Skin of body (tissue), 1 donor: ENCODE measurements at regions not wholly inside any gene's neighbourhood (a gene's known extent, or its start where the extent isn't known, plus 50 kb on each side); places are given as distances from the start of the nearest gene placed in this dataset.
A peak's percentile ranks its signal among the peaks of the same experiment; 100 is the strongest.

ENCODE experiments used
- DNase-seq: peaks from one replicate; lab custom pipeline; 2025; lab: John Stamatoyannopoulos, UW

DNA sequence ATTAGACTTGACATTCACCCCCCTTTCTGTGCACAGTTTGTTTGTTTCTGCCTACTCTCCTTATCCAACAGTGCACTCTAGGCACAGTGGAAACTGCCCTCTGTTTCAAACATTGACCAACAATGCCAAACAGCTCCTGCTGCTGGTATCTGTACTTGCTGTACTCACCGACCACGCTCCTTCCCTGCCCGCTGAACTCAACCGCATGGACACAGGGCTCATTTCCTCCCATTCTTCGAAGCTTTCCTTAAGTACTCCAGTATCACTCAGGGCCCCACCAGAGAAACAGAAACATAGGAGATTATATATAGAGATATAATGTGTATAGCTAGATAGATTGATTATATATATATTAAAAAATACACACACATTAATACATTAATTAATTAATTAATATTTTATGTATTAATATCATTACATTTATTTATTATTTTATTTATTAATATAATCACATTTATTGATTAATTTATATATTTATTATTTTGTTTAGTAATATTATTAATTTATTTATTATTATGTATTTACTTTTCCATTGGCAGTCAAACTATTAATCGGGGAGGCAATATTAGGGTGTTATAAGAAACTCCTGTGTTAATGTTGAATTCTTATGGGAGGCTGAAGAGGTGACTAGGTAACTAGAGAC, 1528.2 kb downstream of the EFNB2 start:
- no peak for DNase-seq

DNA sequence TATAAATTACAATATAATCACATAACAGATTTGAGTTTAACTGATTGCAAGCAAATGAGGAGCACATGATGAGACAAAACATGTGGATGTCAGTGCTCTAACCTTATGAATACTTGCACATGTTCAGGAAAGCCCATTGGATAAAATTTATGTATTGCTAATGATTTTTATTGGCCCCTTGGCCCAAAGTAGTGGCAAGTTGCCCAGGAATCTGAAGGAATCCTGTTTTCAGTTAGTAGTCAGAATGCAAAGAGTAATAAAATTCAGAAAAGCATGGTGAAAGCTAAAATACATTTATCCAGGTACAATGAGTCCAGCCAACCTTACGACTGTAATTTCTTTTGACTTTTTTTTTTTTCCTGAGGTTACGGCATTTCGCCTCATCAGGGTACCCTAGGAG, 1539.4 kb downstream of the EFNB2 start:
- peak; percentile 41 for DNase-seq

DNA sequence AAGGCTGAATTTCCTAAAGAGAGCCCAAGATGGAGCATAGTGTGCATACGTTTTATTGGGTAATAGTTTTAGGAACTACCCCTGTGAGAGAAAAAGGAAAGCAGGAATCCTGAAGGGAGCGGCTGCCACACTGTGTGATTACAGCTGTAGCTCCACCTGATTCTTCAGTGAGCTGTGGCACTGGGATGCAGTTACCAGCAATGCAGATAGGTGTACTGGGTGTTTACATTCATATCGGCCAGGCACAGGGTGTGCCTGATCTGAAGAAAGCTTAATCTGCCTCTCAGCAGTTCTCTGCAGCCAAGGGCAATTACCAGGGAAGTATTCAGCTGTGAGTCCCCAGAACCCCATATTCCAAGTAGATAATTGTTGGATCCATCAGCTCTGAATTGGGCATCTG, 1541.8 kb downstream of the EFNB2 start:
- DNase-seq = no peak

DNA sequence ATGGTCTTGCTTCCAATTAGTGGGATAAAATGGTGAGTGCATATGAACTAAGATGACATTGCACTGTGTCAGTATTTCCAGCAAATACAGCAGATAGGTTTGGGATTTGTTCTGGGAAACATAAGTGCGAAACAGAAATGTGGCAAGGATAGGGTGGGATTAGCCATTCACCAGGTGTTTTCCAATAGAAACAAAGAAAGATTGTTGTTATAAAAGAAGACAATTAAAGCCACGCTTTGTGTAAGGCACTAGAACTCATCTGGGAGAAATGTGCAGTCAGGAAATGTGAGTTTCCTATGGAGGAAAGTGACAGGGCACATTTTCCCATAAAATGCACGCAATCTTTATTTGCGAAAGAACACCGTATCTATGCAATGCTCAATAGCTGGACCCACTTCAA, 1547.8 kb downstream of the EFNB2 start:
- peak; percentile 4 for DNase-seq

DNA sequence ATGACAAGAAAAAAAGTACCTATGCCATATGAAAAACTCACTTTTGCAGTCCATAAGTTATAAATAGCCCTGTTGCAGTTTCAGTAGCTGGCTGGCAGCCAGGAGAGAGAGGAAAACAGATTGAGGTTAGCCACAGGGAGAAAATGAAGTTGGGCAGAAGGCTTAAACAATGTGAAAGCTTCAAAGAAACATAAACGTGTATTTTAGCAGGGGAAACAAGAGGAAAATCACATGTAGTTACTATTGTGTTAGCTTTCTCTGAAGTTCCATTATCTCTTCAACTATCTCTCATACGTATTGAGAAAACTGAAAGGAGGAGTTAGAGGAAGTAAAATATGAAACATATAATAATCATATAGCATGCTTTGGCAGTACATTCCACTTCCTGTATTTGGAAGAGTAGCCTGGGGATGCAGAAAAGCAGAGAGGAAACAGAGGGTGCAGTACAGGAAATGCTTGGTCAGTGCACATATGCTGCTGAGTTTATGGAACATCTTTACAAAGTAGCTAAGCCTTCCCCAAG, 1551.1 kb downstream of the EFNB2 start:
- DNase-seq = peak; percentile 64

DNA sequence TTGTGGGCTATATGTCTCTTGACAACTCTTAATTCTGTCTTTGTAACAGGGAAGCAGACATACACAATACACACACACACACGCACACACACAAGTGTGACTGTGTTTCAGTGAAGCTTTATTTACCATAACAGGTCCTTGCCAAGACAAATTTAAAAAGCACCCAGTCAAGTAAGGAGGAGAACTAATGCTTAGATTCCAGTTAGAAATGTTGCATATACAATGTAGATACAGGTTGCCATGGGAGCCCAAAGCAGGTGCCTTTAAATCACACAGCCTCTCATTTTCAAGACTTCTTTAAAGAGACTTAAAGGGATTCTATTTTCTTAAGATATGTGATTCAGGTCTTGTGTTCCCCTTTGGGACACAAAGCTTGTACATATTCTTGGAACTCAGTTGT, 1551.9 kb downstream of the EFNB2 start:
- DNase-seq = no peak

DNA sequence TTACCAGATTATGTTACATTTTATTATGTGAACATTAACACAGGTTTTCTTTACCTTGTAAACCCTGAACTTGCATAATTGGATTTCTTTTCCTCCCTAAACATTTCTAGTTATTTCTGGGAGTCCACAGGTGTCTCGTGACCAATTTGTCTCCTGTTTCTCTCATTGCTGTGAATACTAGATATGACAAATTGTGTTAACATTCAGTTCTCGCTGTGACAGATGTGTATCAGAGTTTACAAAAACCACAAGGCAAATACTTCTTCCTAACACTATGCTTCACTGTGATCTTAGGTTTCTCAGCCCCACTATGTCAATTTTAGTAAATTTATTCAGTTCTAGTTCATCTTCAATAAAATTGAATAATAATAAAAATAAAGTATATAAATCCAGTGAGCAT, 1554.9 kb downstream of the EFNB2 start:
- no peak for DNase-seq

DNA sequence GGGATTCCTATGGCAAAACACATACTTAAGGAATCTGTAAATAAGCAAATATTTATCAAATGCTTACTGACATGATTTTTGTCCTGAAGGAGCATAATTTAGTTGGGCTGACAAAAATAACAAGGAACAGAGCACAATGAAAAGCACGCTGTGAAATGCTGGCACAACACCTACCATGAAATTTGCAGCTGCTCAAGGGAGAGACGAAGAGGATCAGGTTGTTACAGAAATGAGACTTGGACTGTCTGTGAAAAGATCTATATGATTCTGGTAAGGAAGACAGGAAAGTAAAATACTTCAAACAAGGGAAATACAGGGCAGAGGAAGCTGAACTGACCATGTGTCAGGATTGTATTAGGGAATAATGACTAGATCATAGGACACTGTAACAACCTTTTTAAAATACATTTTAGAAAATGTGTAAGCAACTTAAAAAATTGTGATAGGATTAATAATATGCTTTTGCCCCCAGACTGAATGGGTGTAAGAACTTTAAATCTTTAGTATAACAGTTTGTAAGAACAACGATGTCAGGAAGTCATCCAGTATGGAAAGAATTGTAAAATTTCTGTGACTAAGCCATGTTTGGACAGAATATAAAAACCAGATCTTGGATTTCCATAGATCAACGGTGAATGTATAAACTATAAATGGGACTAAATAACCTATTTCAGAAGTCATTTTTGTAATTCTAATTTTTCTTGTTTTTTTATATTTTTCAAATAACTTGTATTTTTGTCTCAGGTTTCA, 1556.0 kb downstream of the EFNB2 start:
- no peak for DNase-seq

DNA sequence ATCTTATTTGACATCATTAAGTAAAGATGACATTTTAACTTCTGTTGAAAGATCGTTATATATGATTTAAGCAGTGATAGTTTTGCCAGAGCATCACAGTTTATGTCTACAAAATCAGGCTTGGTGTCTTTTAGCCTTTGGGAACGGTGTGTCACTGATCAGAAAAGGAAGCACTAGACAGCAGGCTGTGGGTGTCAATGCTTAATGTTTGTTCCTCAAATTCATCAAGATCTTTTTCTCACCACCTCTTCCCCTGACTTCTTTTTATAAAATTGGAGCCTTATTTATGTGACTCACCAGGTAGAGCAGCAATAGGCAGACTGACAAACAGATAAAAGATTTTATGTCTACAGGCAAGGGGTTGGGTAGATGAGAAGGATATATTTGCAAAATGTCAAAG, 1558.5 kb downstream of the EFNB2 start:
- peak; percentile 33 for DNase-seq

DNA sequence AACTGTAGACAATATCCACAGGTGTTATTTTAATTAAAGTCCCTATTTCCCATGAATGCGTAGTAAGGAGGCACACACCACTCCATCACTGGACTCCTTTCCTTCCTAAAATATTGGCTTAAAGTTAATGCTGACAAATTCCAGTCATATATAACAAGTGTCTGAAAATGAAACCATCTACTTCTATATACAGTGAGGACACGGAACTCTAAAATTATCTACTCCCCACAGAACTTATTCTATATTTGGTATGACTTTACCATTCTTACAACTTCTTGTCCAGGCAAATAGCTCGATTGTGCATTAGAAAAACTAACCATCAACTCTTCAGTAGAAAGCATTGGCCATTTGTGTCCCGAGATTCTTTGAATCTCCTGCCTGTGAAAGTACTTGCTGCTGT, 1560.2 kb downstream of the EFNB2 start:
- DNase-seq = no peak

DNA sequence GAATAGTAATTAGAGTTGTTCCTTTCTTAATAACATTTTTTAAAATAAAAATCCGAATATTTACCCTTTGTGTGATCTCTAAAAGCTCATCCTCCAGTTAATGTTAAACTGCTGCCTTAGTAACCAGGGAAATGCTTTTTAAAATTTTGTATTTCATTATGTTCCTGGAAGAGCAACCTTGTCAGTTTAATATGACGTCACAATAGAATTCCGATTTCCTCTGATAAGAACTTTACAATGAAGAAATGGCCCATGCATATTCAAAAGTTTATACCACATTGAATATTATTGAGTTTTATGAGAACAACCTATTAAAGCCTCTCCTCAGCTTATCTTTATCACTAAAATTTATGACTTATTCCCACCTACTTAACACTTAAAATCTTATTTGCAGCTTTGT, 1566.6 kb downstream of the EFNB2 start:
- DNase-seq = no peak

DNA sequence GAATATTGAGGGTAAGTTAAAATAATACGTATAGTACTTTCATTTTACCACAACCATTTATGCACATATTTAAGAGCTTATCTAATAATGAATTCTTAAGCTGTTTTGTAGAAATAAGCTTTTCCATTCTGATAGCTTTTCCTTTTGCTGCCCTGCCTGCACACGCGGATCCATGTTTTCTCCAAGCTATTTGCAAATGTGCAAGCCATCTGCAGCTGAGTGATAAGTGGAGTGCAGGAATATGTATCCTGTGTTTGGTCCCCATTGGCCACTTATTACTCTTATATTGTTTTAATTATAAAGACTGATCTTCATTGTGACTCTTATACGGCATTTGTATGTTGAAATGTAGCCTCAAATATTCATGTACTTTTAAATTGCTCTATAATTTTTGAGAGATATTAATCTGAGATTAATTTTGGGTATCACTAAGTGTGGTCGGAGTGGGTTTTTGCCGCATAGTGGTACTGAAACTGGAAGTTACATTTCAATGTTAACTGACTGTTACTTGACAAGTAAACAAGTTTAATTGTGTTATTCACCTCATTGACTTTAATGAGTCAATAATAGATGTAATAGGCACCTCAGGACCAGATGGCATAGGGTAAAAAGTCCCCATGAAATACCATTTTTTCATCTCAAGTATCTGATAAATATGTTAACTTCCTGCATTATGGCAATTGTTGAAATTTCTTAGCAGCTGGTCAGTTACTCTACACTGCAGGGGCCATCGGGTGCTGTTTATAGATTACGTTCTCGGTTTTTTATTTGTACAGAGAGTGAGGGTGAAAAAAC, 1567.4 kb downstream of the EFNB2 start:
- peak; percentile 45 for DNase-seq

DNA sequence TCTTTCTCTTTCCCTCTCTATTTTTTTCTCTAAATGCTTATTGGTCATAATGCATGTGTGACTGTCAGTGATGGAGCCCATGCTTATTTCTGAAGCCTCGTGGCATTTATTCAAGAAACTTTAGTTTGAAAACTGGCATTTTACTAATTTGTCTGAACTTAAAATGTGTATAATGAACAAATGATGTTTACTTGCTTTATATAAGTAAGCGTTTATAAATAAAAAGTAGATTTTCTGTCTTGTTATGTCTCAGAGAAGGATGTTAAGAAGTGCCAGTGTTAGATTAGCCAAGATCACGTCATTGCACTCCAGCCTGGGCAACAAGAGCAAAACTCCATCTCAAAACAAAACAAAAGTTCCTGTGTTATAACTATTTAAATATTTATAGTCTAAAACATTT, 1568.1 kb downstream of the EFNB2 start:
- no peak for DNase-seq

DNA sequence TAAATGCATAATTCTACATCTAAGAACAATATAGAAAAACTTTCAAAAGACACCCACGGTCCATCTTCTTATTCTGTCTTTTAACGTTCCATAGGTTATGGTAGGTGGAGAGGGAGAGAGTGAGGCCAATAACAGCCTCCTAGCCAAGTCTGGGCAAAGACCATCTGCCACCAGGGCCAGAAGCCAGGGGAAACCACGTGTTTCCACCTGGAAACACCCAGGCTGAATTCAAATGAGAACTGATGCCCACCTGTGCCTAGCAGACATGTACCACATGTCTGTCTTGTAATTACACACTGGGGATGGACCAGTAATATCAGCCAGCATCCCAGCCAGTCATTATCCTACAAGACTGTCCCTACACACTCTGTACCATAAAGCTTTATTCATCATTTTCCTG, 1573.1 kb downstream of the EFNB2 start:
- DNase-seq = no peak

DNA sequence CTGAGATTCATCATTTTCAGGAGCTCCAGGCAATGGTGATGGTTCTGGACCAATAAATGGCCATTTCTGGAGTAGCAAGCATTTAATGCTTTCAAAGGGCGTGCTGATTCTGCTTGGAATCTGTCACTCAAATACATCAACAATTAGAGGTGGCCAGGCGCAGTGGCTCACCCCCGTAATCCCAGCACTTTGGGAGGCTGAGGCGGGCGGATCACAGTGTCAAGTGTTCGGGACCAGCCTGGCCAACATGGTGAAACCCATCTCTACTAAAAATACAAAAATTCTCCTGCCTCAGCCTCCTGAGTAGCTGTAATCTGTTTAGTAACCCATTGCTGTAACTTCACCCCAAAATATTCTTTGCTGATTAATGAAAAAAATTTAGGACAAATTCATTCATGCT, 1574.2 kb downstream of the EFNB2 start:
- DNase-seq = no peak

DNA sequence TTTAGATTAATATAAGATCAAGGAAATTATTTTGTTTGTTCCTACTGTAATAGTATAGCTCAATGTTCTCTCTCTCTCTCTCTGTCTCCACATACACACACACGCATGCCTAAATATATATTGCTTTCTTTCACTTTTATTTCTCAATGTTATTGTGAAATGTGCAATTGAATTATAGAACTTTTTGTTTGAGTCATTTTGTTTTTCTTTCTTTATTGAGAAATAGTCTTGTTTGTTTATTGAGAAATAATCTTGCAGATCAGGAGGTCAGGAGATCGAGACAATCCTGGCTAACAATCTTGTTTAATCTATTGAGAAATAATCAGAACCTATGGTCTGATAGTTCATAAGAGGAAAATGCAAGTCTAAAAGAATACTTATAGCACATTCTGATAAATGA, 1581.3 kb downstream of the EFNB2 start:
- DNase-seq = peak; percentile 19

DNA sequence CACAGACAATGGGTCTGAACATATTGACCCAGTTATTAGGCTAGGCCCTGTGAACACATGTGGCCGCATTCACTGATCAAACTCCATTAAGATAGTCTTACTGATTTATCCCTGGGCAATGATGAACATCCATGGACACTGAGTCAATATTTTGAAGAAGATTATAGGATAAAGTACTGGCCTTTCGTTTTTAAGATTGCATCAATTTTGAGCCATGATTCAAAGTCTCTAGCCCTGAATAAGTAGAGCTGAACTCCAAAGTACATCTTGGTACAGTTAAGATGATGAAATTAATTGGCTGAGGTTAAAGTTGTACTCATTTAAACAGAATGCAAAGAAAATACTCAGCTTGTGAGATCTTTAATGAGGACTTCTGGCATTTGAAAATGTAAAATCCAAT, 1581.9 kb downstream of the EFNB2 start:
- peak; percentile 71 for DNase-seq

DNA sequence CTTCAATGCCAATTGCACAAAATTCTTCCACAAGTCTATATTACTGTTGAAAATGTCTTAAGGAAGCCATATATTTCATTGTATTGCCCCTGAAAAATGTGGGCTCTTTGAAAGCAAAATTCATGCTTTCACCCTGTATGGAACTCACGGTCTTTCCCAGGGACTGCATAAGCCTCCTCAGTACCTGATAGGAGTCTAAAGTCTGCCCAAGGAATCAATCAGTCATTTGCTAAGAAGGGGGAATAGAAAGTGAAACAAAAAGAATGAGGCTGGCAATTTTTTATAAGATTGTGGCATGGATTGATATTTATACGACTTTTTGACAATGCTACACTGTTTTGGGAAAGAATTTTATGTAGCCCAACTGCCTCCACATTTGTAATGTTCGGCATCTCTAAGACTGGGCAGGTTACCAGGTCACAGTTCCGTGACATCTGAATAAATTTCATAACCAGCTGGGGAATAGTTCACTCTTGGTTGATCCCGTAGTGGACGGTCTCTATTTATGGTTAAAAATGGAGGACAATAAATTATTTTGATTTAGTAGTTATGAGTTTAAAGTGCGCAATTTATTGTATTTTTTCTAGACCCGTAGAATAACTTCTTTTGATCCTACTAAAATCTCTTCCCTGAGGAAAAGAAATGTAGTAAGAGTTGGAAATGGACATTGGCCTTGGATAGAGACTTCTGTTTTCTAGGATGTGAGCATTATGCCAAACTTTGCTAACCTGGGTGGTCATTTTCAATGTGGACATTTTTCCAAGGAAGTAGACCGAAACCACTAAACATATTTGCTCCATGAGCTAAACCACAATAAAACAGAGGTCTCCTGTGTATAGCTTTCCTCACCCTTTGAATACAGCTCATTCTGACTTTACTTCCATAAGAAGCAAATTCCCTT, 1585.4 kb downstream of the EFNB2 start:
- DNase-seq = peak; percentile 73

DNA sequence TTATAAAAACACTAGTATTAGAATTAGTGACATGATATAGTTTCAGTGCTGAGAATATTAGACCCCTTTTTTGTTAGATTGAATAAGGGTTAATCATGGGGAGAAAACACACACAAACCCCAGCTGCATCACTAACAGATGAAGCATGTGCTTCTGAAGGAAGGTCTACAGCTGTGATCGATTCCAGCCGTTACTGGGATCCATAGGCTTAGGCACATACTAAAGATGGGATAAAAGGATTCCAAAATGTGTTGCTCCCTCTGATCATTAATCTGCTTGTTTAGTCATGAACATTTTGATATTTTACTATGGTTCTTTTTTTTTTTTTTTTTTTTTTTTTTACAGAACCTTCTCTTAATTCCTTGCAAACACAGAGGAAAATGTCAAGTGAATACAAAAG, 1591.3 kb downstream of the EFNB2 start:
- peak; percentile 51 for DNase-seq

DNA sequence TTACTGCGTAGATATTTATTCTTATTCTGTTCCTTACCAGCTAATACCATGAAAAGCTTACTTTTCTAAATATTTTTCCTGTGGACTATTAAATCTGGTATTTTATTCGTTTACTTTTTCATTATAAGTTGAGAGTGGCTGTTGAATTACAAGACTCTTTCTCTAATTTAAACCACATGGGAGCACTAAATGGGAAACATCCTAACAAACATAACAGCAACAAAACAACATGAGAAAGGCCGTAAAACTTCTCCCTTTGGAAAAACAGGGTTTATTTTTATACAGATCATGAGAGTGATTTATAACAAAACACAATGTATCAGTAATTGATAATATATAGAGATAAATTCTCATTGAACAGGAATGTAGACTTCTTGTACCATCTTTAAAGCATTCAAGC, 1592.1 kb downstream of the EFNB2 start:
- DNase-seq = peak; percentile 68

DNA sequence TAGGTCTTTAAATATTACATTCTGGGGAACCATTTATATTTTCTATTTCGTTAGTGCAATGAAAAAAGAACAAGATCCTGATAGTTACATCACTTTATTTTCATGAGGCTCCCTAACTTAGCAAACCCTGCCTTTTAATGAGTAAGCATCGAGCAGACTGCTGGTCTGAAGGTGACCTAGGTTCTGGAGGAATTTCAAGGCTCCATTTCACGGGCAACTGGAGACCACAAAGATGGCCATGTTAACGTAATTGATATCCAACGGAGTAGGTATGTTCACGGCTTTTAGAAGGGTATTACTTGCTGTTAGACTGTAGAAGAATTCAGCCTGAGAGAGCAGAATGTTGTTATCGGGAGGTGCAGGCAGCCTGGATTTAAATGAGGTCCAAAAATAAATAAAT, 1597.6 kb downstream of the EFNB2 start:
- DNase-seq = no peak
